HEK293 (cell line): ENCODE measurements at regions not wholly inside any gene's neighbourhood (a gene's known extent, or its start where the extent isn't known, plus 50 kb on each side); places are given as distances from the start of the nearest gene placed in this dataset.
A peak's percentile ranks its signal among the peaks of the same experiment; 100 is the strongest.

ENCODE experiments used
- BCL11A ChIP-seq: fragments of 450-650 bp; formaldehyde crosslinking; IDR thresholded peaks from 2 replicates; pipeline ENCODE4 v1.5.1; 2016; ENCODE audit warnings: low read depth, missing biosample characterization, missing genetic modification characterization
- FEZF1 ChIP-seq: fragments of 450-650 bp; formaldehyde crosslinking; IDR thresholded peaks from 2 replicates; pipeline ENCODE4 v1.5.1; 2016; ENCODE audit warnings: missing biosample characterization, missing genetic modification characterization
- HOXA7 ChIP-seq: sonication (generic); formaldehyde crosslinking; IDR thresholded peaks from 2 replicates; pipeline ENCODE4 v1.8.1; 2022; ENCODE audit warnings: missing genetic modification reagents, borderline replicate concordance
- HOXC10 ChIP-seq: sonication (generic); formaldehyde crosslinking; IDR thresholded peaks from 2 replicates; pipeline ENCODE4 v1.8.1; 2023; ENCODE audit warnings: mild to moderate bottlenecking, missing genetic modification reagents
- HOXD13 ChIP-seq: sonication (generic); formaldehyde crosslinking; IDR thresholded peaks from 2 replicates; pipeline ENCODE4 v1.8.0; 2022; ENCODE audit warnings: missing genetic modification reagents, borderline replicate concordance
- KLF16 ChIP-seq: fragments of 450-650 bp; formaldehyde crosslinking; IDR thresholded peaks from 2 replicates; pipeline ENCODE4 v1.5.1; 2017; ENCODE audit warnings: missing biosample characterization, missing genetic modification characterization
- KLF7 ChIP-seq: fragments of 450-650 bp; formaldehyde crosslinking; IDR thresholded peaks from 2 replicates; pipeline ENCODE4 v1.5.1; 2016; ENCODE audit warnings: missing biosample characterization, missing genetic modification characterization, borderline replicate concordance
- MYNN ChIP-seq: fragments of 450-650 bp; formaldehyde crosslinking; IDR thresholded peaks from 2 replicates; pipeline ENCODE4 v1.5.1; 2016; ENCODE audit warnings: missing biosample characterization, missing genetic modification characterization, borderline replicate concordance
- OSR2 ChIP-seq: fragments of 450-650 bp; formaldehyde crosslinking; IDR thresholded peaks from 2 replicates; pipeline ENCODE4 v1.5.1; 2016; ENCODE audit warnings: missing biosample characterization, missing genetic modification characterization
- PRDM10 ChIP-seq: fragments of 450-650 bp; formaldehyde crosslinking; IDR thresholded peaks from 2 replicates; pipeline ENCODE4 v1.5.1; 2016; ENCODE audit warnings: missing biosample characterization, missing genetic modification characterization
- PRDM4 ChIP-seq: fragments of 450-650 bp; formaldehyde crosslinking; IDR thresholded peaks from 2 replicates; pipeline ENCODE4 v1.5.1; 2017; ENCODE audit warnings: missing biosample characterization, missing genetic modification characterization
- SCRT2 ChIP-seq: fragments of 450-650 bp; formaldehyde crosslinking; IDR thresholded peaks from 2 replicates; pipeline ENCODE4 v1.5.1; 2016; ENCODE audit warnings: missing biosample characterization, missing genetic modification characterization
- ZBTB1 ChIP-seq: fragments of 450-650 bp; formaldehyde crosslinking; IDR thresholded peaks from 2 replicates; pipeline ENCODE4 v1.5.1; 2016; ENCODE audit warnings: missing biosample characterization, missing genetic modification characterization
- ZBTB44 ChIP-seq: fragments of 450-650 bp; IDR thresholded peaks from 2 replicates; pipeline ENCODE4 v1.5.1; 2018; ENCODE audit warnings: missing biosample characterization, mild to moderate bottlenecking, missing genetic modification characterization
- ZEB2 ChIP-seq: fragments of 450-650 bp; formaldehyde crosslinking; IDR thresholded peaks from 2 replicates; pipeline ENCODE4 v1.5.1; 2016; ENCODE audit warnings: missing biosample characterization, missing genetic modification characterization
- ZFP3 ChIP-seq: fragments of 450-650 bp; formaldehyde crosslinking; IDR thresholded peaks from 2 replicates; pipeline ENCODE4 v1.5.1; 2016; ENCODE audit warnings: low read depth, missing biosample characterization, missing genetic modification characterization
- ZFP37 ChIP-seq: fragments of 450-650 bp; formaldehyde crosslinking; IDR thresholded peaks from 2 replicates; pipeline ENCODE4 v1.5.1; 2016; ENCODE audit warnings: missing biosample characterization, missing genetic modification characterization
- ZNF112 ChIP-seq: fragments of 450-650 bp; formaldehyde crosslinking; IDR thresholded peaks from 2 replicates; pipeline ENCODE4 v1.5.0; 2017; ENCODE audit warnings: missing biosample characterization, missing genetic modification characterization
- ZNF121 ChIP-seq: fragments of 450-650 bp; formaldehyde crosslinking; IDR thresholded peaks from 2 replicates; pipeline ENCODE4 v1.5.1; 2016; ENCODE audit warnings: missing biosample characterization, missing genetic modification characterization
- ZNF157 ChIP-seq: fragments of 450-650 bp; formaldehyde crosslinking; IDR thresholded peaks from 2 replicates; pipeline ENCODE4 v1.5.1; 2016; ENCODE audit warnings: missing biosample characterization, missing genetic modification characterization
- ZNF18 ChIP-seq: fragments of 450-650 bp; formaldehyde crosslinking; IDR thresholded peaks from 2 replicates; pipeline ENCODE4 v1.5.1; 2016; ENCODE audit warnings: missing biosample characterization, missing genetic modification characterization
- ZNF211 ChIP-seq: fragments of 450-650 bp; formaldehyde crosslinking; IDR thresholded peaks from 2 replicates; pipeline ENCODE4 v1.5.1; 2016; ENCODE audit warnings: low read depth, missing biosample characterization, missing genetic modification characterization
- ZNF214 ChIP-seq: fragments of 450-650 bp; formaldehyde crosslinking; IDR thresholded peaks from 2 replicates; pipeline ENCODE4 v1.5.1; 2017; ENCODE audit warnings: missing biosample characterization, mild to moderate bottlenecking, missing genetic modification characterization, borderline replicate concordance
- ZNF302 ChIP-seq: fragments of 450-650 bp; formaldehyde crosslinking; IDR thresholded peaks from 2 replicates; pipeline ENCODE4 v1.5.1; 2016; ENCODE audit warnings: missing biosample characterization, missing genetic modification characterization, low read depth
- ZNF37A ChIP-seq: fragments of 450-650 bp; IDR thresholded peaks from 2 replicates; pipeline ENCODE4 v1.5.1; 2018; ENCODE audit warnings: missing biosample characterization, missing genetic modification characterization
- ZNF426 ChIP-seq: fragments of 450-650 bp; formaldehyde crosslinking; IDR thresholded peaks from 2 replicates; pipeline ENCODE4 v1.5.1; 2017; ENCODE audit warnings: missing biosample characterization, missing genetic modification characterization, mild to moderate bottlenecking, inconsistent platforms, moderate library complexity
- ZNF488 ChIP-seq: fragments of 450-650 bp; formaldehyde crosslinking; IDR thresholded peaks from 2 replicates; pipeline ENCODE4 v1.5.1; 2016; ENCODE audit warnings: missing biosample characterization, missing genetic modification characterization
- ZNF501 ChIP-seq: fragments of 450-650 bp; formaldehyde crosslinking; IDR thresholded peaks from 2 replicates; pipeline ENCODE4 v1.5.1; 2016; ENCODE audit warnings: missing biosample characterization, missing genetic modification characterization
- ZNF629 ChIP-seq: fragments of 450-650 bp; formaldehyde crosslinking; IDR thresholded peaks from 2 replicates; pipeline ENCODE4 v1.5.1; 2017; ENCODE audit warnings: missing biosample characterization, missing genetic modification characterization
- ZNF677 ChIP-seq: fragments of 450-650 bp; IDR thresholded peaks from 2 replicates; pipeline ENCODE4 v1.5.0; 2018; ENCODE audit warnings: missing biosample characterization, mild to moderate bottlenecking, missing genetic modification characterization, moderate library complexity
- ZNF747 ChIP-seq: fragments of 450-650 bp; formaldehyde crosslinking; IDR thresholded peaks from 2 replicates; pipeline ENCODE4 v1.5.1; 2016; ENCODE audit warnings: missing biosample characterization, missing genetic modification characterization
- ZNF785 ChIP-seq: fragments of 450-650 bp; formaldehyde crosslinking; IDR thresholded peaks from 2 replicates; pipeline ENCODE4 v1.5.1; 2016; ENCODE audit warnings: missing biosample characterization, missing genetic modification characterization

- TF ChIP-seq ZNF112 (tag by site-specific recombination): no peak
- TF ChIP-seq ZNF629 (tag by site-specific recombination): peak; percentile 55; the same call in 1 of the 2 replicates
- no peak for TF ChIP-seq HOXC10 (CRISPR knock-in tag)
- no peak for TF ChIP-seq ZFP37 (tag by site-specific recombination)
- TF ChIP-seq ZNF18 (tag by site-specific recombination): peak; percentile 51; the same call in 1 of the 2 replicates
- TF ChIP-seq ZNF121 (tag by site-specific recombination): no peak
- TF ChIP-seq ZNF747 (tag by site-specific recombination): no peak
- no peak for TF ChIP-seq ZBTB1 (tag by site-specific recombination)
- TF ChIP-seq ZNF677 (tag by site-specific recombination): no peak
- TF ChIP-seq SCRT2 (tag by site-specific recombination): peak; percentile 40; the same call in 1 of the 2 replicates
- peak; percentile 72 for TF ChIP-seq PRDM4 (tag by site-specific recombination)
- TF ChIP-seq ZNF785 (tag by site-specific recombination): no peak
- TF ChIP-seq OSR2: peak; percentile 87
- TF ChIP-seq ZNF211 (tag by site-specific recombination): no peak
- TF ChIP-seq BCL11A (tag by site-specific recombination): peak; percentile 56; the same call in 1 of the 2 replicates
- no peak for TF ChIP-seq ZNF214 (tag by site-specific recombination)
- no peak for TF ChIP-seq HOXD13 (CRISPR knock-in tag)
- TF ChIP-seq KLF7 (tag by site-specific recombination): no peak
- TF ChIP-seq FEZF1 (tag by site-specific recombination): peak; percentile 83
- TF ChIP-seq ZNF157 (tag by site-specific recombination): no peak
- peak; percentile 94 for TF ChIP-seq PRDM10
- no peak for TF ChIP-seq HOXA7
- no peak for TF ChIP-seq ZNF488 (tag by site-specific recombination)
- TF ChIP-seq ZNF37A (tag by site-specific recombination): no peak
- TF ChIP-seq ZNF501 (tag by site-specific recombination): 0 out of 2 replicates have a peak, but pooled peaks have one; percentile 28
- no peak for TF ChIP-seq MYNN (tag by site-specific recombination)
- no peak for TF ChIP-seq ZNF426 (tag by site-specific recombination)
- no peak for TF ChIP-seq ZFP3 (tag by site-specific recombination)
- no peak for TF ChIP-seq KLF16
- 0 out of 2 replicates have a peak, but pooled peaks have one; percentile 18 for TF ChIP-seq ZEB2
- peak; percentile 29 for TF ChIP-seq ZBTB44 (tag by site-specific recombination)
- TF ChIP-seq ZNF302: no peak
Observed at GRCh38 chr3:167918008-167918596, 177.6 kb downstream of the GOLIM4 start (continued).
